ENCODE measurements at regions not wholly inside any gene's neighbourhood (a gene's known extent, or its start where the extent isn't known, plus 50 kb on each side); places are given as distances from the start of the nearest gene placed in this dataset.
A peak's percentile ranks its signal among the peaks of the same experiment; 100 is the strongest.

DNA sequence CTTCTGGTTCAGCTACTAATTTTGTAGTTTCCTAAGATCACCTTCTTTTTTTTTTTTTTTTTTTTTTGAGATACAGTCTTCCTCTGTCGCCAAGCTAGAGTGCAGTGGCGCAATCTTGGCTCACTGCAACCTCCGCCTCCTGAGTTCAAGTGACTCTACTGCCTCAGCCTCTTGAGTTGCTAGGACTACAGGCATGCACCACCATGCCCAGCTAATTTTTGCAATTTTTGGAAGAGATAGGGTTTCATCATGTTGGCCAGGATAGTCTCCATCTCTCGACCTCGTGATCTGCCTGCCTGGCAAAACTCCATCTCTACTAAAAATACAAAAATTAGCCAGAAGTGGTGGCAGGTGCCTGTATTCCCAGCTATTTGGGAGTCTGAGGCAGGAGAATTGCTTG lies 301.5 kb upstream of the TFPI start:
- Histone ChIP-seq H3K4me3 (no peak overlapping the region), H2AFZ (no peak overlapping the region), H3K9me2 (ENCODE audit: insufficient read depth) (no peaks in the 10 kb centered on the region), H3K27ac (ENCODE audit: low read depth) (no peak overlapping the region), H3K4me1 (ENCODE audit: insufficient read depth) (no peaks in the 10 kb centered on the region), H3K79me2 (replicated peaks; ENCODE audit: insufficient read depth) (no peaks in the 10 kb centered on the region), H4K20me1 (replicated peaks; ENCODE audit: insufficient read depth) (no peaks in the 10 kb centered on the region), H3K4me2 (no peak overlapping the region), H3K36me3 (ENCODE audit: insufficient read depth) (no peaks in the 10 kb centered on the region), H3K27me3 (ENCODE audit: insufficient read depth) (no peaks in the 10 kb centered on the region), H3F3A (replicated peaks; ENCODE audit: low read depth) (no peaks in the 10 kb centered on the region)
- 0 out of 2 replicates have a peak overlapping the region, but pooled peaks have one; percentile 20 for H3K27ac Mint-ChIP-seq
- TF ChIP-seq ZNF114 (CRISPR knock-in tag; IDR thresholded peaks at IDR 0.05) (no peak), ZNF331 (CRISPR knock-in tag; IDR thresholded peaks at IDR 0.05; ENCODE audit: low read depth) (no peak), STAT1 (IDR thresholded peaks at IDR 0.05; ENCODE audit: unreplicated experiment) (no peak), CREB1 (CRISPR knock-in tag; IDR thresholded peaks at IDR 0.05; ENCODE audit: low read depth) (no peak), POLR2AphosphoS5 (IDR thresholded peaks at IDR 0.05; ENCODE audit: low read depth) (no peak), EZH2 (IDR thresholded peaks at IDR 0.05; ENCODE audit: low read depth, unreplicated experiment) (no peak), JUNB (IDR thresholded peaks at IDR 0.05; ENCODE audit: unreplicated experiment) (no peak), EZH2phosphoT487 (IDR thresholded peaks at IDR 0.05; ENCODE audit: unreplicated experiment) (no peak), NANOG (IDR thresholded peaks at IDR 0.05; ENCODE audit: borderline replicate concordance) (no peak)
- TF ChIP-seq, protein P1, sequence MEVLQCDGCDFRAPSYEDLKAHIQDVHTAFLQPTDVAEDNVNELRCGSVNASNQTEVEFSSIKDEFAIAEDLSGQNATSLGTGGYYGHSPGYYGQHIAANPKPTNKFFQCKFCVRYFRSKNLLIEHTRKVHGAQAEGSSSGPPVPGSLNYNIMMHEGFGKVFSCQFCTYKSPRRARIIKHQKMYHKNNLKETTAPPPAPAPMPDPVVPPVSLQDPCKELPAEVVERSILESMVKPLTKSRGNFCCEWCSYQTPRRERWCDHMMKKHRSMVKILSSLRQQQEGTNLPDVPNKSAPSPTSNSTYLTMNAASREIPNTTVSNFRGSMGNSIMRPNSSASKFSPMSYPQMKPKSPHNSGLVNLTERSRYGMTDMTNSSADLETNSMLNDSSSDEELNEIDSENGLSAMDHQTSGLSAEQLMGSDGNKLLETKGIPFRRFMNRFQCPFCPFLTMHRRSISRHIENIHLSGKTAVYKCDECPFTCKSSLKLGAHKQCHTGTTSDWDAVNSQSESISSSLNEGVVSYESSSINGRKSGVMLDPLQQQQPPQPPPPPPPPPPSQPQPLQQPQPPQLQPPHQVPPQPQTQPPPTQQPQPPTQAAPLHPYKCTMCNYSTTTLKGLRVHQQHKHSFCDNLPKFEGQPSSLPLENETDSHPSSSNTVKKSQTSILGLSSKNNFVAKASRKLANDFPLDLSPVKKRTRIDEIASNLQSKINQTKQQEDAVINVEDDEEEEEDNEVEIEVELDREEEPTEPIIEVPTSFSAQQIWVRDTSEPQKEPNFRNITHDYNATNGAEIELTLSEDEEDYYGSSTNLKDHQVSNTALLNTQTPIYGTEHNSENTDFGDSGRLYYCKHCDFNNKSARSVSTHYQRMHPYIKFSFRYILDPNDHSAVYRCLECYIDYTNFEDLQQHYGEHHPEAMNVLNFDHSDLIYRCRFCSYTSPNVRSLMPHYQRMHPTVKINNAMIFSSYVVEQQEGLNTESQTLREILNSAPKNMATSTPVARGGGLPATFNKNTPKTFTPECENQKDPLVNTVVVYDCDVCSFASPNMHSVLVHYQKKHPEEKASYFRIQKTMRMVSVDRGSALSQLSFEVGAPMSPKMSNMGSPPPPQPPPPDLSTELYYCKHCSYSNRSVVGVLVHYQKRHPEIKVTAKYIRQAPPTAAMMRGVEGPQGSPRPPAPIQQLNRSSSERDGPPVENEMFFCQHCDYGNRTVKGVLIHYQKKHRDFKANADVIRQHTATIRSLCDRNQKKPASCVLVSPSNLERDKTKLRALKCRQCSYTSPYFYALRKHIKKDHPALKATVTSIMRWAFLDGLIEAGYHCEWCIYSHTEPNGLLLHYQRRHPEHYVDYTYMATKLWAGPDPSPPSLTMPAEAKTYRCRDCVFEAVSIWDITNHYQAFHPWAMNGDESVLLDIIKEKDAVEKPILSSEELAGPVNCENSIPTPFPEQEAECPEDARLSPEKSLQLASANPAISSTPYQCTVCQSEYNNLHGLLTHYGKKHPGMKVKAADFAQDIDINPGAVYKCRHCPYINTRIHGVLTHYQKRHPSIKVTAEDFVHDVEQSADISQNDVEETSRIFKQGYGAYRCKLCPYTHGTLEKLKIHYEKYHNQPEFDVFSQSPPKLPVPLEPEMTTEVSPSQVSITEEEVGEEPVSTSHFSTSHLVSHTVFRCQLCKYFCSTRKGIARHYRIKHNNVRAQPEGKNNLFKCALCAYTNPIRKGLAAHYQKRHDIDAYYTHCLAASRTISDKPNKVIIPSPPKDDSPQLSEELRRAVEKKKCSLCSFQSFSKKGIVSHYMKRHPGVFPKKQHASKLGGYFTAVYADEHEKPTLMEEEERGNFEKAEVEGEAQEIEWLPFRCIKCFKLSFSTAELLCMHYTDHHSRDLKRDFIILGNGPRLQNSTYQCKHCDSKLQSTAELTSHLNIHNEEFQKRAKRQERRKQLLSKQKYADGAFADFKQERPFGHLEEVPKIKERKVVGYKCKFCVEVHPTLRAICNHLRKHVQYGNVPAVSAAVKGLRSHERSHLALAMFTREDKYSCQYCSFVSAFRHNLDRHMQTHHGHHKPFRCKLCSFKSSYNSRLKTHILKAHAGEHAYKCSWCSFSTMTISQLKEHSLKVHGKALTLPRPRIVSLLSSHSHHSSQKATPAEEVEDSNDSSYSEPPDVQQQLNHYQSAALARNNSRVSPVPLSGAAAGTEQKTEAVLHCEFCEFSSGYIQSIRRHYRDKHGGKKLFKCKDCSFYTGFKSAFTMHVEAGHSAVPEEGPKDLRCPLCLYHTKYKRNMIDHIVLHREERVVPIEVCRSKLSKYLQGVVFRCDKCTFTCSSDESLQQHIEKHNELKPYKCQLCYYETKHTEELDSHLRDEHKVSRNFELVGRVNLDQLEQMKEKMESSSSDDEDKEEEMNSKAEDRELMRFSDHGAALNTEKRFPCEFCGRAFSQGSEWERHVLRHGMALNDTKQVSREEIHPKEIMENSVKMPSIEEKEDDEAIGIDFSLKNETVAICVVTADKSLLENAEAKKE (CRISPR knock-in tag; IDR thresholded peaks at IDR 0.05) = no peak
- TF ChIP-seq, protein P2, sequence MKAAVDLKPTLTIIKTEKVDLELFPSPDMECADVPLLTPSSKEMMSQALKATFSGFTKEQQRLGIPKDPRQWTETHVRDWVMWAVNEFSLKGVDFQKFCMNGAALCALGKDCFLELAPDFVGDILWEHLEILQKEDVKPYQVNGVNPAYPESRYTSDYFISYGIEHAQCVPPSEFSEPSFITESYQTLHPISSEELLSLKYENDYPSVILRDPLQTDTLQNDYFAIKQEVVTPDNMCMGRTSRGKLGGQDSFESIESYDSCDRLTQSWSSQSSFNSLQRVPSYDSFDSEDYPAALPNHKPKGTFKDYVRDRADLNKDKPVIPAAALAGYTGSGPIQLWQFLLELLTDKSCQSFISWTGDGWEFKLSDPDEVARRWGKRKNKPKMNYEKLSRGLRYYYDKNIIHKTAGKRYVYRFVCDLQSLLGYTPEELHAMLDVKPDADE (IDR thresholded peaks at IDR 0.05) = no peak
- TF ChIP-seq, protein P3, sequence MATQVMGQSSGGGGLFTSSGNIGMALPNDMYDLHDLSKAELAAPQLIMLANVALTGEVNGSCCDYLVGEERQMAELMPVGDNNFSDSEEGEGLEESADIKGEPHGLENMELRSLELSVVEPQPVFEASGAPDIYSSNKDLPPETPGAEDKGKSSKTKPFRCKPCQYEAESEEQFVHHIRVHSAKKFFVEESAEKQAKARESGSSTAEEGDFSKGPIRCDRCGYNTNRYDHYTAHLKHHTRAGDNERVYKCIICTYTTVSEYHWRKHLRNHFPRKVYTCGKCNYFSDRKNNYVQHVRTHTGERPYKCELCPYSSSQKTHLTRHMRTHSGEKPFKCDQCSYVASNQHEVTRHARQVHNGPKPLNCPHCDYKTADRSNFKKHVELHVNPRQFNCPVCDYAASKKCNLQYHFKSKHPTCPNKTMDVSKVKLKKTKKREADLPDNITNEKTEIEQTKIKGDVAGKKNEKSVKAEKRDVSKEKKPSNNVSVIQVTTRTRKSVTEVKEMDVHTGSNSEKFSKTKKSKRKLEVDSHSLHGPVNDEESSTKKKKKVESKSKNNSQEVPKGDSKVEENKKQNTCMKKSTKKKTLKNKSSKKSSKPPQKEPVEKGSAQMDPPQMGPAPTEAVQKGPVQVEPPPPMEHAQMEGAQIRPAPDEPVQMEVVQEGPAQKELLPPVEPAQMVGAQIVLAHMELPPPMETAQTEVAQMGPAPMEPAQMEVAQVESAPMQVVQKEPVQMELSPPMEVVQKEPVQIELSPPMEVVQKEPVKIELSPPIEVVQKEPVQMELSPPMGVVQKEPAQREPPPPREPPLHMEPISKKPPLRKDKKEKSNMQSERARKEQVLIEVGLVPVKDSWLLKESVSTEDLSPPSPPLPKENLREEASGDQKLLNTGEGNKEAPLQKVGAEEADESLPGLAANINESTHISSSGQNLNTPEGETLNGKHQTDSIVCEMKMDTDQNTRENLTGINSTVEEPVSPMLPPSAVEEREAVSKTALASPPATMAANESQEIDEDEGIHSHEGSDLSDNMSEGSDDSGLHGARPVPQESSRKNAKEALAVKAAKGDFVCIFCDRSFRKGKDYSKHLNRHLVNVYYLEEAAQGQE (IDR thresholded peaks at IDR 0.05; ENCODE audit: unreplicated experiment) = no peak
- TF ChIP-seq, protein P4, sequence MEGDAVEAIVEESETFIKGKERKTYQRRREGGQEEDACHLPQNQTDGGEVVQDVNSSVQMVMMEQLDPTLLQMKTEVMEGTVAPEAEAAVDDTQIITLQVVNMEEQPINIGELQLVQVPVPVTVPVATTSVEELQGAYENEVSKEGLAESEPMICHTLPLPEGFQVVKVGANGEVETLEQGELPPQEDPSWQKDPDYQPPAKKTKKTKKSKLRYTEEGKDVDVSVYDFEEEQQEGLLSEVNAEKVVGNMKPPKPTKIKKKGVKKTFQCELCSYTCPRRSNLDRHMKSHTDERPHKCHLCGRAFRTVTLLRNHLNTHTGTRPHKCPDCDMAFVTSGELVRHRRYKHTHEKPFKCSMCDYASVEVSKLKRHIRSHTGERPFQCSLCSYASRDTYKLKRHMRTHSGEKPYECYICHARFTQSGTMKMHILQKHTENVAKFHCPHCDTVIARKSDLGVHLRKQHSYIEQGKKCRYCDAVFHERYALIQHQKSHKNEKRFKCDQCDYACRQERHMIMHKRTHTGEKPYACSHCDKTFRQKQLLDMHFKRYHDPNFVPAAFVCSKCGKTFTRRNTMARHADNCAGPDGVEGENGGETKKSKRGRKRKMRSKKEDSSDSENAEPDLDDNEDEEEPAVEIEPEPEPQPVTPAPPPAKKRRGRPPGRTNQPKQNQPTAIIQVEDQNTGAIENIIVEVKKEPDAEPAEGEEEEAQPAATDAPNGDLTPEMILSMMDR (conservative IDR thresholded peaks at IDR 0.05; ENCODE audit: low read depth in 2 of 2) = no peak
- H3K4me3 Mint-ChIP-seq = no peak overlapping the region
- H3K4me1 Mint-ChIP-seq = no peaks in the 10 kb centered on the region; the same call in 2 of the 3 replicates
- no peak for DNase-seq (ENCODE audit: low spot score)
- H3K27me3 Mint-ChIP-seq (ENCODE audit: insufficient read depth, low read depth, poor library complexity) = no peaks in the 10 kb centered on the region
- no peak for ATAC-seq
- H3K9me3 Mint-ChIP-seq = no peaks in the 10 kb centered on the region
- H3K36me3 Mint-ChIP-seq (ENCODE audit: low read depth) = no peaks in the 10 kb centered on the region
